ENCODE measurements at regions not wholly inside any gene's neighbourhood (a gene's known extent, or its start where the extent isn't known, plus 50 kb on each side); places are given as distances from the start of the nearest gene placed in this dataset.

- DNase-seq (ENCODE audit: low read depth) = no peak
- no peak overlapping the region for H3K4me3 ChIP-seq (ENCODE audit: low read depth, low read length)
- no peak for TF ChIP-seq CTCF (conservative IDR thresholded peaks at IDR 0.05; ENCODE audit: low read depth, low read length)
These were observed 704.2 kb upstream of the TMEM132C start for GRCh38 chr12:127562816-127563215.

- TF ChIP-seq CTCF (conservative IDR thresholded peaks at IDR 0.05; ENCODE audit: low read depth, low read length) = no peak
- no peak for DNase-seq (ENCODE audit: low read depth)
- H3K4me3 ChIP-seq (ENCODE audit: low read depth, low read length) = no peak overlapping the region
These were observed 701.7 kb upstream of the TMEM132C start for GRCh38 chr12:127565241-127565640.

GRCh38 chr12:127567531-127567930, 699.4 kb upstream of the TMEM132C start:
- no peak for TF ChIP-seq CTCF (conservative IDR thresholded peaks at IDR 0.05; ENCODE audit: low read depth, low read length)
- H3K4me3 ChIP-seq (ENCODE audit: low read depth, low read length) = no peak overlapping the region
- DNase-seq (ENCODE audit: low read depth) = no peak

- no peak for TF ChIP-seq CTCF (conservative IDR thresholded peaks at IDR 0.05; ENCODE audit: low read depth, low read length)
- no peak for DNase-seq (ENCODE audit: low read depth)
- no peak overlapping the region for H3K4me3 ChIP-seq (ENCODE audit: low read depth, low read length)
These were observed 696.6 kb upstream of the TMEM132C start for GRCh38 chr12:127570387-127570786.

GRCh38 chr12:127570793-127571360, 696.1 kb upstream of the TMEM132C start:
- no peak for DNase-seq (ENCODE audit: low read depth)
- no peak for TF ChIP-seq CTCF (conservative IDR thresholded peaks at IDR 0.05; ENCODE audit: low read depth, low read length)
- H3K4me3 ChIP-seq (ENCODE audit: low read depth, low read length) = no peak overlapping the region

- no peak for TF ChIP-seq CTCF (conservative IDR thresholded peaks at IDR 0.05; ENCODE audit: low read depth, low read length)
- H3K4me3 ChIP-seq (ENCODE audit: low read depth, low read length) = no peak overlapping the region
- no peak for DNase-seq (ENCODE audit: low read depth)
These were observed 695.4 kb upstream of the TMEM132C start for GRCh38 chr12:127571578-127571977.

- no peak for DNase-seq (ENCODE audit: low read depth)
- TF ChIP-seq CTCF (conservative IDR thresholded peaks at IDR 0.05; ENCODE audit: low read depth, low read length) = no peak
- H3K4me3 ChIP-seq (ENCODE audit: low read depth, low read length) = no peak overlapping the region
These were observed 687.5 kb upstream of the TMEM132C start for GRCh38 chr12:127579446-127579845.
